SK-N-SH treated with all-trans-retinoic acid at 6 μM for 48 hours (cell line): ENCODE measurements at regions not wholly inside any gene's neighbourhood (a gene's known extent, or its start where the extent isn't known, plus 50 kb on each side); places are given as distances from the start of the nearest gene placed in this dataset.

Experiments used
- ATAC-seq: fragments of 200-7000 bp; cut with Tn5 transposase; 3 replicates; pipeline ENCODE4 v1.9.1; 2020; ENCODE audit warnings: mild to moderate bottlenecking, moderate library complexity
- ARNTL ChIP-seq: fragments of 450-650 bp; formaldehyde crosslinking; IDR thresholded peaks from 2 replicates; pipeline ENCODE4 v1.5.0; 2020; ENCODE audit warnings: low read depth, mild to moderate bottlenecking, moderate library complexity, borderline replicate concordance
- BACH2 ChIP-seq: fragments of 250-450 bp; sonication (Bioruptor Pico); IDR thresholded peaks from 2 replicates; pipeline ENCODE4 v1.9.0; 2021; ENCODE audit warnings: mild to moderate bottlenecking, borderline replicate concordance
- CREB5 ChIP-seq: fragments of 250-450 bp; sonication (Bioruptor Pico); IDR thresholded peaks from 2 replicates; pipeline ENCODE4 v1.5.1; 2020; ENCODE audit warnings: low read depth, mild to moderate bottlenecking, moderate library complexity
- CSDC2 ChIP-seq: fragments of 250-450 bp; sonication (Bioruptor Pico); IDR thresholded peaks from 2 replicates; pipeline ENCODE4 v1.5.0; 2020; ENCODE audit warnings: mild to moderate bottlenecking, moderate library complexity
- ESRRG ChIP-seq: fragments of 250-450 bp; sonication (Bioruptor Pico); IDR thresholded peaks from 2 replicates; pipeline ENCODE4 v1.6.1; 2021; ENCODE audit warnings: mild to moderate bottlenecking
- GLIS3 ChIP-seq: fragments of 250-450 bp; sonication (Bioruptor Pico); IDR thresholded peaks from 2 replicates; pipeline ENCODE4 v1.5.0; 2020; ENCODE audit warnings: mild to moderate bottlenecking, moderate library complexity
- ISL1 ChIP-seq: fragments of 250-450 bp; sonication (Bioruptor Pico); IDR thresholded peaks from 2 replicates; pipeline ENCODE4 v2.1.2; 2022; ENCODE audit warnings: mild to moderate bottlenecking, moderate library complexity
- OSR1 ChIP-seq: fragments of 250-450 bp; sonication (Bioruptor Pico); IDR thresholded peaks from 2 replicates; pipeline ENCODE4 v1.8.0; 2022; ENCODE audit warnings: moderate library complexity, mild to moderate bottlenecking, inconsistent platforms
- POU6F1 ChIP-seq: fragments of 250-450 bp; sonication (Bioruptor Pico); IDR thresholded peaks from 2 replicates; pipeline ENCODE4 v1.8.0; 2021; ENCODE audit warnings: low read depth, mild to moderate bottlenecking, moderate library complexity, borderline replicate concordance
- PPARA ChIP-seq: fragments of 250-450 bp; sonication (Bioruptor Pico); IDR thresholded peaks from 2 replicates; pipeline ENCODE4 v1.5.0; 2020; ENCODE audit warnings: mild to moderate bottlenecking, borderline replicate concordance
- RARB ChIP-seq: fragments of 250-450 bp; sonication (Bioruptor Pico); IDR thresholded peaks from 2 replicates; pipeline ENCODE4 v1.8.0; 2021; ENCODE audit warnings: mild to moderate bottlenecking, moderate library complexity
- SNAI2 ChIP-seq: fragments of 250-450 bp; sonication (Bioruptor Pico); IDR thresholded peaks from 2 replicates; pipeline ENCODE4 v1.5.0; 2020; ENCODE audit warnings: mild to moderate bottlenecking, moderate library complexity
- TCF4 ChIP-seq: fragments of 250-450 bp; sonication (Bioruptor Pico); IDR thresholded peaks from 2 replicates; pipeline ENCODE4 v1.8.0; 2021; ENCODE audit warnings: mild to moderate bottlenecking, moderate library complexity, borderline replicate concordance
- TOX ChIP-seq: fragments of 250-450 bp; sonication (Bioruptor Pico); IDR thresholded peaks from 2 replicates; pipeline ENCODE4 v1.8.0; 2021; ENCODE audit warnings: mild to moderate bottlenecking, moderate library complexity, borderline replicate concordance
- TSHZ2 ChIP-seq: fragments of 250-450 bp; sonication (Bioruptor Pico); IDR thresholded peaks from 2 replicates; pipeline ENCODE4 v1.5.0; 2020; ENCODE audit warnings: mild to moderate bottlenecking, moderate library complexity
- ZC3H10 ChIP-seq: fragments of 250-450 bp; sonication (Bioruptor Pico); IDR thresholded peaks from 2 replicates; pipeline ENCODE4 v1.5.1; 2021; ENCODE audit warnings: mild to moderate bottlenecking, moderate library complexity
- ZFP3 ChIP-seq: fragments of 250-450 bp; sonication (Bioruptor Pico); IDR thresholded peaks from 2 replicates; pipeline ENCODE4 v1.5.0; 2020; ENCODE audit warnings: mild to moderate bottlenecking, moderate library complexity
- ZFP30 ChIP-seq: fragments of 450-650 bp; formaldehyde crosslinking; IDR thresholded peaks from 2 replicates; pipeline ENCODE4 v1.5.0; 2022; ENCODE audit warnings: mild to moderate bottlenecking, moderate library complexity
- ZNF565 ChIP-seq: fragments of 450-650 bp; formaldehyde crosslinking; conservative IDR thresholded peaks from 2 replicates; pipeline ENCODE4 v1.5.0; 2020; ENCODE audit warnings: low read depth, mild to moderate bottlenecking, moderate library complexity
- ZNF70 ChIP-seq: fragments of 450-650 bp; formaldehyde crosslinking; IDR thresholded peaks from 2 replicates; pipeline ENCODE4 v1.5.0; 2020; ENCODE audit warnings: mild to moderate bottlenecking, moderate library complexity
- ZNF8 ChIP-seq: fragments of 450-650 bp; formaldehyde crosslinking; IDR thresholded peaks from 2 replicates; pipeline ENCODE4 v1.5.0; 2020; ENCODE audit warnings: mild to moderate bottlenecking, moderate library complexity

- TF ChIP-seq CSDC2 (CRISPR knock-in tag) = no peak
- no peak for TF ChIP-seq SNAI2 (CRISPR knock-in tag)
- TF ChIP-seq ISL1 (CRISPR knock-in tag) = no peak
- TF ChIP-seq GLIS3 = no peak
- no peak for TF ChIP-seq PPARA (CRISPR knock-in tag)
- TF ChIP-seq CREB5 (CRISPR knock-in tag) = no peak
- no peak for TF ChIP-seq RARB (CRISPR knock-in tag)
- TF ChIP-seq ZC3H10 (CRISPR knock-in tag) = no peak
- no peak for TF ChIP-seq ESRRG (CRISPR knock-in tag)
- TF ChIP-seq POU6F1 (CRISPR knock-in tag) = no peak
- no peak for TF ChIP-seq TOX
- no peak for ATAC-seq
Observed at GRCh38 chr10:90138844-90139243, 437.5 kb downstream of the KIF20B start.

DNA sequence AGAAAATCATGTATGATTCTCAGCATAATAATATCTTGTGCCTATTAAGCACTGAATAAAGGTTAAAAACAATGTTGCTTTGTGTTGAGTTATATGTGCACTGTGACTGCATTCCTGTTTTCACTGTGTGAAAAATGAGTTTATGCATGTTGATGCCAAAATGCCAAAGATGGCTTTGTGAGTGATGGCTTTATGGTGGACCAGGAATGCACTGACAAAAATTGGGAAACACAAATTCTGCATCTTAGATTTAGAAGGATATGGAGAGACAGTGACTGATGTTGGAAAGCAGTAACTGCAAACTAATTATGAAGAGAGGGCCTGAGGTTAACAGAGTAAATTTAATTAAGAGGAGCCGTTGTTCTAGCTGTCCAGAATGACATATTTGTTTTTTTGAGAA lies 440.4 kb downstream of the KIF20B start:
- no peak for TF ChIP-seq ZNF8 (CRISPR knock-in tag)
- TF ChIP-seq ISL1 (CRISPR knock-in tag) = no peak
- no peak for TF ChIP-seq ZNF565 (CRISPR knock-in tag)
- TF ChIP-seq TSHZ2 (CRISPR knock-in tag) = no peak
- TF ChIP-seq, all 23 proteins: peak for 0
- no peak for ATAC-seq

- no peak for ATAC-seq
- TF ChIP-seq ZFP3 (no peak), TSHZ2 (CRISPR knock-in tag) (no peak), TOX (no peak), GLIS3 (no peak), RARB (CRISPR knock-in tag) (no peak), POU6F1 (CRISPR knock-in tag) (no peak), ZNF8 (CRISPR knock-in tag) (no peak), ZNF565 (CRISPR knock-in tag) (no peak), ZNF70 (CRISPR knock-in tag) (no peak), CSDC2 (CRISPR knock-in tag) (no peak)
Observed at GRCh38 chr10:90143937-90144336, 442.5 kb downstream of the KIF20B start.

GRCh38 chr10:90148116-90148855 lies 446.9 kb downstream of the KIF20B start:
- ATAC-seq = peak; percentile 74
- TF ChIP-seq POU6F1 (CRISPR knock-in tag) (no peak), ZNF8 (CRISPR knock-in tag) (no peak), ZFP3 (no peak), SNAI2 (CRISPR knock-in tag) (no peak), BACH2 (CRISPR knock-in tag) (no peak), ZFP30 (CRISPR knock-in tag) (no peak), RARB (CRISPR knock-in tag) (no peak), ISL1 (CRISPR knock-in tag) (no peak), TCF4 (CRISPR knock-in tag) (no peak), ZC3H10 (CRISPR knock-in tag) (no peak), ZNF565 (CRISPR knock-in tag) (no peak), TOX (no peak), PPARA (CRISPR knock-in tag) (no peak), ARNTL (CRISPR knock-in tag) (no peak), CSDC2 (CRISPR knock-in tag) (no peak), OSR1 (CRISPR knock-in tag) (no peak), ZNF70 (CRISPR knock-in tag) (no peak)
